ENCODE measurements at regions not wholly inside any gene's neighbourhood (a gene's known extent, or its start where the extent isn't known, plus 50 kb on each side); places are given as distances from the start of the nearest gene placed in this dataset.
"Not testable (repeated sequence)": the region's sequence is repeated elsewhere in the genome, so short reads cannot be mapped to it uniquely, and the experiment has no call there.

DNA sequence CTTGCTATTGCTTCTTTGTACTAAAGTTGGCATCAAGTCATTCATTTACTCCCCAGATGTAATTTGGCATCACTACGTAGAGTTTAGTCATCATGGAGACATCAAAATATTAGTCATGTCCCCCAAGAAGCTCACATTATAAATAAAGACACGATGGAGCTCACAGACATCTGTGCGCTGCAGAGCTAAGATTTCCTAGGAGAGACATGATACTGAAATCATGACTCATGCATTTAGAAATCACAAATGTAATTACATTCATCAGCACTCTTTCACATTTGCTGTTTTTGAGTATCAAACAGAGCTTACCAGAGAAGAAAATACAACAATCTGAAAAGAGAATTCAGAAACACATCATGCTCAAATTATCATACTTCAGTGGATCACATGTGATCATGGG is 169.8 kb downstream of the LRIG3 start:
- ATAC-seq = peak; percentile 68

DNA sequence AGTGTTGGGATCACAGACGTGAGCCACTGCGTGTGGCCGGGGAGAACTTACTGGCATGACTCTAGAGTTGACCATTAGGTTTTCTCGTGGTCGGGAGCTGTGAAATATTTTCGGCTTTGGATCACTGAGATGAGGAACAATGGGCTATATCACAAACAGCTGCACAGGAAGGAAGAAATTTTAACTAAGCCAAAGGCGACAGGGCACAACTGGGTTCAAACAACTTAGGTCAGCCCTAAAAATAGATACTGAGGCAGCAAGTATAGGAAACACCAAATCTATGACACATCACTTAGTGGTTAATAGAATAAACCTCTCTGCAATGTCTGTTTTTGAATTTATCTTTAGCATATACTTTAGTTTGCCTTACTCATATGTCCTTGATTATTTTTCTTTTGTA is 162.9 kb downstream of the LRIG3 start:
- ATAC-seq = no peak

DNA sequence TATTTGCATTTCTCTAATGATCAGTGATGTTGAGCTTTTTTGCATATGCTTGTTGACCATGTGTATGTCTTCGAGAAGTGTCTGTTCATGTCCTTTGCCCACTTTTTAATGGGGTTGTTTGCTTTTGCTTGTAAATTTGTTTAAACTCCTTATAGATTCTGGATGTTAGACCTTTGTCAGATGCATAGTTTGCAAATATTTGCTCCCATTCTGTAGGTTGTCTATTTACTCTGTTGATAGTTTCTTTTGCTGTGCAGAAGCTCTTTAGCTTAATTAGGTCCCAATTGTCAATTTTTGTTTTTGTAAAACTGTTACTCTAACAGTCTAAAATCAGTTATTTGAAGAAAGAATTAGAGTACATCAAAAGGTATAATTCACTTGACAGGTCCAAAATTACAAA is 160.6 kb downstream of the LRIG3 start:
- ATAC-seq = not testable (repeated sequence)

DNA sequence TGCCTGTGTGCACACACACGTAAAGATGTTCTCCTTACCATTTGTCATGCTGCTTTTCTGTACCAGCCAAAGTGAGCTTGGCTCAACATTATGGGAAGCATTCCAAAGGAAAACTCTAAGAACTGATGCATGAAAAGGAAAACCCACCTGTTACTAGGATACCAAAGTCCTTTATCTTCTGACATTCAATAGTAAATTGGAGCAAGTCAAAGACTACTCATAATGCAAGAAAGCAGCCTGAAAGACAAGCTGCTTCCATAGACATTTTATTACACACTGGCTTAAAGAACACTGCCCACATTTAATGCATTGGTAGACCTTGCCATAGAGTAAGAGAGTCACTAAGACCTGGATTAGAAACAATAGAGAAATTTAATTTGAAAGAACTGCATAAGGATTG is 159.0 kb downstream of the LRIG3 start:
- ATAC-seq = peak; percentile 67

DNA sequence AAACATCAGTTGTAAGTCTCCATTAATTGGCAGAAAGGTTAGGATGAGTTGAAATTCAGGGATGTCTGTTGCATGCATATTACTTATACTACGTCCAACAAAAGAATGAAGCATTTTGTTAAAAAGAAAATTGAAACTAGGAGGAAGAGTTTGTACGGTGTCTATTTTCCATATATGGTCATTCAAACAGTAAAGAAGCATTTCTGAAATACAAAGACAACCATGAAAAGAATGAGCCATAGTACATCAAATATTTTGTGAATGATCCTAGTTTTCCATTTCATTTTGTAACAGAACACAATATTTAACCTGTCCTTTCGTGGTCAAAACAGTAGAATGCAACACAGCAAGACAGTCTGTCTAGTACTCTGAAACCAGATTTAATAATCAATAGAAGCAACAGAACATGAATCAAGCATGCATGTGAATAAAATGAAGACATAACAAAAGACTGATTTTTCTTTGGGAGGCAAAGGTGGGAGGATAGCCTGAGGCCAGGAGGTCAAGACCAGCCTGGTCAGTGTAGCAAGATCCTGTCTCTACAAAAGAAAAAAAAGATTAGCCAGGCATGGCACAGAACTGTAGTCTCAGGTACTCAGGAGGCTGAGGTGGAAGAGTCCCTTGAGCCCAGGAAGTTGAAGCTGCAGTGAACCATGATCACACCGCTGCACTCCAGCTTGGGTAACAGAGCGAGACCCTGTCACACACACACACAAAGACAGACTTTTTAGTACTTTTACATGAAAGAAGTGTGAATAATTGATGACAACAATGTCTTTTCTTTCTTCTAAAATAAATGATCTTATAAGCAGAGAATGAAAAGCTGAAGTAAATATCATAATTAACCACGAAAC is 156.0 kb downstream of the LRIG3 start:
- ATAC-seq = no peak

DNA sequence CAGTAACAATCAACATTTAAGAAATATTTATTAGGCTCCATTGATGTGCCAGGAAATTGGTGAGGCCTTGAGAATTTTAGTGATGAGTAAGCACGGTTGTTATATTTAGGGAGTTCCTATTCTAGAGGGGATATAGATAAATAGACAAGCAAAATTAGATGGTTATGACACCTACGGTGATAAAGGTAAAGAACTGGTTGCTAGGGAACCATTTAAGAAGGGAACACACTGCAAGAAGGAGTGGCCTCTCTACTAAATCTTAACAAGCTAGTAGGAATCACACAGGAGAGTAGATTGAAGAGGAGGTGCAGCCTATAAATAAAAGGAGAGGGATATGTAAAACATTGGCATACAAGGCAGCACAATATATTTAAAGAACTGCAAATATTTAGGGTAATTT is 155.2 kb downstream of the LRIG3 start:
- no peak for ATAC-seq

DNA sequence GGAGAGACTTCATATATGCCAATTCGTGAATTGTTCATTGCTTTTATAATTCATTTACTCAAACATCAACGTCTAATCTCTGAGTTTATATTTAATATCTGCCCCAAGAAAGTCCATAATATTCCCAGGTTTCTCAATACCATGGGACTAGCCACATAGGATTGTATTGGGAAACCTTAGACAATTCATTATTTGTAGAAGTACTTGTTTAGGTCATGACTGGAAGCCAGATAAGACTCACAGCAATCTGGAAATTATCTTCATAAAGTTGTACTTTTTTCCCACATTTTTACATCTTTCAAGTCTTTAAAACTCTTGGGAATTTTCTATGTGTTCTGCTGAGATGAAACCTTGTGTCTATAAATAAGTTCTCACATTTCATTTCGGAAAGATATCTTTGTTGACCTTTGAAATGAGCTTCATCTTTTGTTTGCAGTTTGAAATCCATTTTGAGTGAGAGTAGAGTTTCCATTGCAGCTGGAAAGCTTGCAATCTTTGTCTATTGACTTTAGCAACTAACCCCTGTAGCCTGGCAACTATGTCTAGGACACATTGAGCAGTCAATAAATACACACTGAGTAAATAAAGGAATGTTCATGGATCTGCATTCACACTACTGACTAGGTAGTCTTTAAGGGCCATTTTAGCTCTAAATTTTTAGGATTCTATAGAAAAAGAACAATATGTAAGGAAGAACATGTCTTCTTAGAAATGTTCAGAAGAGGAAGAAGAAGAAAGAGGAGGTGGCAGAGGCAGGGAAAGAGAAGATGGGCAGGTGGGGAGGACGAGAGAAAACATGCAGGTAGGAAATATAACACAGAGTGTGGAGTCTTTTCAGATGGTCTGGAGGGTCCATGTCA is 154.4 kb downstream of the LRIG3 start:
- no peak for ATAC-seq

DNA sequence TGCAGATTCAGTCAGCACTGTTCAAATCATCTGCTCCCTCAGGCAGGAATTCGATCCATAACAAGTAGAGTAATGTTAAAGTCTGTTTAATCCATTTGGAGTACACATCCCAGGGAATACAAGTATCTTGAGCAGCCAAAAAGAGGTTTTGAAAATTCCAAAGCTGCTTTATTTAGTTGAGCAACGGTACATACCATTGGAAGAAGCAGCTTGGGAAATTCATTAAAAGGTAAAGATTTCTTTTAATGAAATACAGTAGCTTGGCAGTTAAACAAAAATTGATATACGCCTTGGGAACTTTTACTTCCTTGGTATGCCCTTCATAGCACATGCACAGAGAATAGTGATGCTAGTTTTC is 153.8 kb downstream of the LRIG3 start:
- no peak for ATAC-seq

DNA sequence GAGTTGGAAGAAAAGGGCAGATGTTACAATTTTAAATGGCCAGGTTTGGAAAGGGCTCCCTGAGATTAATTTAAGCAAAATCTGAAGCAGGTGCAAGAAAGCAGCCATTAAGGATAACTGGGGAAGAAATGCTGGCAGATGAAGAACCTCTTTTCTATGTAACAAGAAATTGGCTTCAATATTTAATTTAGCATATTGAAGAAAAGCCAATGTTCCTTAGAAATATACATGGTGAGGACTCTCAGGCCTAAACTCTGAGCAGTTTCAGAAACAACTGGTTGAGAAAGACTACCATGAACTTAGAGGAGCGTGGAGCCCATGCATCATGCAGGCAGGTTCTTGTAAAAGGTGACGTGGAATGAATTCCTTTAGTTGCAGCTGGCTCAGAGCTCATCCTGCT is 152.8 kb downstream of the LRIG3 start:
- ATAC-seq = no peak

DNA sequence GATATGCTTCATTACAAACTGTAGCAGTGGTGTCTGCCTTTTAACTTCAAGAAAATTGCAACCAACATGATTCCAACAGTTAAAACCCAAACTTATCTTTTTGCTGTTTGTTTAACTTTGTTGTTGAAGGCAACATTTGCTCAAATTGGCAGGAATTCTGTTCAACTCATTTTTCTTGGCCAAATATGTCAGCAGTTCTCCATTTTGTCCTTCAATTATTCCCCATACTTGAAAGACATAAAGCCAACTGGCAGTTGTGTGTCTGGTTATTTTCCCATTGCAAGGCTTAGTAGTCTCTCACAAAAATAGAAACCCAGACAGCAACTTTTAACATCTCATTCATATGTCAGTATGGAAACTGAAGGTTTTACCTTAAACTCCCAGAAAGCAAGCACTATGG is 146.3 kb downstream of the LRIG3 start:
- ATAC-seq = no peak

DNA sequence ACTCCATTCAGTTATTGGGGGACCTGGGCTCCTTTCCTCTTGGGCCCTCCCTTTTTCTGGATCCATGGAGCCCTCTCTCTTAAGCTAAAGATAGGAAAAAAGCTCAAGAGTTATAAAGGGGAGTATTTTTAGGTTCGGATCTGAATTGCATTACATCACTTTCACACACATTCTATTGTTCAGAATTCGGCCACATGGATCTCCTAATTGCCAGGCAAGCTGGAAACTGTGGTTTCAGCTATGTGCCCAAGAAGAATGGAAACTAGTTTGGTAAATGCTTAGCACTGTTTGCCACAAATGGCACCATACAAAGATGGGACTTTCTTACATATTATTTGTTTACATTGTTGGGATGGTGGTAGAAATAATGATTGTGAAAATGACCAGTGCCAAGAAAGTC is 145.6 kb downstream of the LRIG3 start:
- ATAC-seq = no peak

DNA sequence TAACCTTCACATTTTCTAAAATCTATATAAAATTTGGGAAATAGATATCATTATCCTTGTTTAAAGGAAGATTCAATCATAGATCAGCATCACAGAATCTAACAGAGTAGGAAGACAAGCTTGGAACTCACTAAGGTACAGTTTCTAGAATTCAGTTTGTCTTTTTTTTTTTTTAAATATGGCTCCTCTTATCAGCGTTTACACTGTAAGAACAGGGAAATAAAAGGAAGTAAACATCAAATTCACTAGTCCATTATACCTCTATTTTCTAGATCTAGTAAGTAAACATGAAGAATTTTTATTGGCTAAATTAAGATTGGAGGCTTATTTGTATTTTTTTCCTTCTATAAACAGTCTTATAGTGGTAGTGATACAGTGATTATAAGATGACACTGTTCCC is 144.9 kb downstream of the LRIG3 start:
- ATAC-seq = no peak

DNA sequence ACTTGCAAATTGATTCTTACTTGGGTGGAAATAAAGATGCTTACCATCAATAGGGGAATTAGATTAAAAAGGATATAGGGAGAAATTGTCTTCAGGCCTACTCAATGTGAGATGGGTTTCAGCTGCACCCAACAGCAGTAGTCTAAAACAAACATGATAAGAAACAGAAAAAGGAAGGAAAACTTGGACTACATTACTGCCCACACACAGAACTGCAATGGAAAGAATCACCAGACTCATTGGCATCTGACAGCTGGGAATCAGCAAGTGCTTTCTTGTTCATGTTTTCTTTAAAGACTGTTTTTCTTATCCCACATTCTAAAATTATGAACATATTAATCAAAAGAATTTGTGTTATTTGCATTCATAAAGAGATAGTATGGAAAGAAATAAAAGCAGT is 144.2 kb downstream of the LRIG3 start:
- no peak for ATAC-seq

DNA sequence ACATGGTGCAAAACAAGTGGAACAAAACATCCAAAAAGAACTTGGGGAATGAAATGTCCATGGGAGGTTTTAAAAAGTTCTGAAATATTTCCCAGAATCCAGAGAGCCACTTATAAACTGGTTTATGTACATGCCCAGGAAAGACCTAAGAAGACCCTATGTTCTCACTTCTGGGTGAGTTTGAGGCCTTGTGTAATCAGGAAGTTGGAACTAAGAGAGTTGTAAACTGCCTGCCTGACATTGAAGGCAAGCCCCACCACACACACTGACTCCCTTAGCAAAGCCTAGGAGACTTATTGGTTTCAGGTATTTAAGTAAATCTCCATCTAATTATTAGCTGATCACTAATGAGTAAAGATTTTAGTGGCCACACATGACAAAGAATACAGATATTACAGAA is 142.5 kb downstream of the LRIG3 start:
- no peak for ATAC-seq

DNA sequence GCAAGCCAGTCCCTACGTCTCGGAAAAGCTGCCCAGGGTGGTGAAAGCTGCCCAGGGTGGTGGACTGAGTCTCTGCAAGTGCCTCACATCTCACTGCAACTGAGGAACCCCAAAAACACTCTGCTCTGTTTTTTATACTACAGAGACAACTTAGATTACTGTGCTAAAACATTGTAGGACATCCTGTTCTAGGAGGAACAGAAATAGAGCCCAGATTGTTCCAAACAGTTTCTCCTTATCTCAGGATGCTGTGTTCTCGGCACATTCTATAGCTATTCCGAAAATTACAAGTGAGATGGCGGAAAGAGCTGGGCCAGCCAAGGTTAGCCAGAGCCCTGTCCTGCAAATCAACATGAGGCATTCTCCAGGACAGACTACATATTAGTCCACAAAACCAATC is 138.7 kb downstream of the LRIG3 start:
- no peak for ATAC-seq

DNA sequence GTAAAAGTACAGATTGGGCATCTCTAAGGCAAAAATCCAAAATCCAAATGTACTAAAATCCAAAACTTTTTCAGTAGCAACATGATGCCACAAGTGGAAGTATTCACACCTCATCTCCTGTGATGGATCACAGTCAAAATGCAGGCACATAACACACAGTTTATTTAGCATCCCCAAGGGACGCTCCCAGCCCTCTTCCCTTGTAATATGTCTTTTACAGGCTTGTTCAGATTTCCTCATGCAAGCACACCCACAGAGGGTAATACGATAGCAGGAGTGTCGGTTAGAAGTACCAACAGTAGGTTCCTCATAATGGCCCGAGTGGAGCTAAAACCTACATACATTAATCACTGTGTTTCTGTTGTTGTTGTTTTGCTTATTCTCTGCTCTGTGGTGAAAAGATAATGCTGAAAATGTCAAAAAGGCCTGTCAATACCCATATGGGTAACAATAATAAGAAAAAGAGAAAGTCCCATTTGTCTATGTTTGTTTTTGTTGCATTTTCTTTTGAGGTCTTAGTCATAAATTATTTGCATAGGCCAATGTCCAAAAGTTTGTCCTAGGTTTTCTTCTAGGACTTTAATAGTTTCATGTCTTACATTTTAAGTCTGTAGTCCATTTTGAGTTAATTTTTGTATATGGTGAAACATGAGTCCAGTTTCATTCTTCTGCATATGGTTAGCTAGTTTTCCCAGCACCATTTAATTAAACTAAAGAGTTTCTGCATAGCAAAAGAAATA is 133.1 kb downstream of the LRIG3 start:
- ATAC-seq = no peak

DNA sequence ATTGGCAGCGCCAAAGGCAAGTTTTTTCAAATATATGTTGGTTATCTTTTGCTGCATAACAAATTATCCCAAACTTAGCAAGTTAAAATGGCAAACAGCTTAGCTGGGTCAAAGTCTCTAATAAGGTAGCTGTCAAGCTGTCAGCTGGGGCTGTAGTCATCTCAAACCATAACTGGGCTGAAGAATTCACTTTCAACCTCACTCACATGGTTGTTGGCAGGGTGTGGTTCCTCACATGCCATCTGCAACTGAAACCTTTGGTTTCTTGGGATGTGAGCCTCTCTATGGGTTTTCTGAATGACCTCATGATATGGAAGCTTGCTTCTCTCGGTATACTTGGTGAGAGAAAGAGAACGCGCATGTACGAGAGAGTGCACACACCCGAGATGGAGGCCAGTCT is 125.4 kb downstream of the LRIG3 start:
- ATAC-seq = no peak

DNA sequence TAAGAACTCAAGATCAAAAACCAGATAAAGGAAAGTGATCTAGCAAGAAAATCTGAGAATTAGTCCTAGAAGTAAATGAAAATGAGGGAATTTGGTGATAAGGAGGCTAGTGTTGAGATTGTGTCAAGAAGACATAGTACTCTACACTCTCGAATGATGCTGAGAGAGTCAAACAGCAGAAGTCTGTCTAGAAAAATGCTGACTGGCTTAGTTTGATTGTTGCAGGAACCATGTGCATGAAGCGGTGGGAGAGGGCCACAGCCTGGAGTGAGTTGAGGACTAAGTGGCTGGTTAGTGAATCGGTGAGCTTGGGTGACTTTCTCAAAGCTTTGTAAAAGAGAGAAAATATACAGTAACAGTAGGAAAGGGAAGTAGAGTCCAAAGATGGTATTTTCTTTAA is 124.5 kb downstream of the LRIG3 start:
- ATAC-seq = no peak

DNA sequence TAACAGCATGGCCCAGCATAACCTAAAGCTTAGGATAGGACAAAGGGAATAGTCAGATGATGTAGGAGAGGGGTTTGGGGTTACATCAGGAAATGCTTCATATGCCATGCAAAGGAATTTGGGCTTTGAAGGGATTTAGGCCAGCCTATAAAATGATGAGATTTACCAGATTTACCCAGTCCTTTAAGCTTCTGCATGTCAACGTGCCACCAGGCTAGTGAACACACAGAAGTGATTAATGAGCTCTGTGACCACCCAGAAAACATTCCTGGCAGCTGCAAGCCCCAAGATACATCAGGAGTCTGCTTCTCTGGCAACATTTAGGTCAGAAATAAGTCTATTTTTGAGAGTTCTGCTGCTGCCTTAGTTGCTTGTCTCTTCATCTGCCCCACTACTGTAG is 118.3 kb downstream of the LRIG3 start:
- no peak for ATAC-seq

DNA sequence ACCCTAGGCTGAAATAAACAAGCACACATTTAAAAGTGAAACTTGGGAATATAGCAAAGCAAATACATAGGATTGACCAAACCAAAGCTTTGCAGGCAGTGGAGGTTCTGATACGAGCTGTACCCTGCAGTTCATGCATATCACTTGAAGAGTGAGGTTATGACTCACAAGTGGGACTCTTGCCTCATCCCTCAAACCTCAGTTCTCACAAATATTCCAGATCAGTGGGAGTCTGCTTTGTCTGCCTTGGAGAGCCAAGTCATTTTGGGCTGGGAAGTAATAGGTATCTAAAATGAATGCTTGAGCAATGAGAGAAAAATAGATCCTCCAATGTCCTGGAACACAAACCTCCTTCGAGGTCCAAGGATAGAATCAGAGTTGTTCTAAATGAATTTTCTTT is 116.4 kb downstream of the LRIG3 start:
- peak; percentile 37 for ATAC-seq

DNA sequence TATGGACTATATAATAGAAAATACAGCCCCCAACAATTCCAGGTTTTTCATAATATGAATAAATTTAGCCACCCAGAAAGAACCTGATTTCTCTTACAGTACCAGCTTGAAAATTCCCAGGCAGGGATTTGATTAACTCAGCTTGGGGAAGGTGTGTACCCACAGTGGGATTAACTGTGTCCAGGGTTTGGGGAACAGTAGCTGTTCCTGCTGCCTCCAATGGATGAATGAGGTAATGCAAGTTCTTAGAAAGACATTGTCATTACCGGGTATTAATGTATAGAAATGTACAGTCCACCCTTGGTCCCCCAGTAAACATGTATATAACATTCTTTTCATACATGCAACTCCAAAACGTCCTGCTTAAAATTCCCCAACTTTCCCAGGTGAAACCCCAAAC is 115.6 kb downstream of the LRIG3 start:
- peak; percentile 33 for ATAC-seq

DNA sequence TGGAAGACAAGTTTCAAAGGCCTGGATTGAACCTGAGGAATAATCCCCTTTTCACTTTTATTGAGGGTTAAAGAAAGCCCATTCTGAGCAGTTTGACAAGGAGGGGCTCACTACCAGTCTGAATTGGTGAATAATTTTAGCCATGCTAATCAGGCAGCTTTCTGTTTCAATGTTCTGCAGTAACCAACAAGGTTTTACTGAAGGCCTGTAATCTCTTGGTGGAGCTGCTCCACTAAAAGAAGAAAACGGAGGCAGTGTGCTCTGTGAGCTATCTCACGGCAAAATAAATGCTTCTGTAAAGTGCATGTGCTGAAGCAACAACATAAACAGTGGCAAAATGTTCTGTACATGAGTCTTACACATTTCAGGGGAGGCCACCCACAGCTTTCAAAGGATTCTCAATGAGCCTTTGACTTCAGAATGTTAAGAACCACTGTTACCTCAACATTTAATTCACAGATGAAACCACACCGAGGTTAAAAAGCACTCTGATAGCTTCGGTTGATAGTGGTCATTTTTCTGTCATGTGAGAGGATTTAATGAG is 111.2 kb downstream of the LRIG3 start:
- ATAC-seq = no peak

DNA sequence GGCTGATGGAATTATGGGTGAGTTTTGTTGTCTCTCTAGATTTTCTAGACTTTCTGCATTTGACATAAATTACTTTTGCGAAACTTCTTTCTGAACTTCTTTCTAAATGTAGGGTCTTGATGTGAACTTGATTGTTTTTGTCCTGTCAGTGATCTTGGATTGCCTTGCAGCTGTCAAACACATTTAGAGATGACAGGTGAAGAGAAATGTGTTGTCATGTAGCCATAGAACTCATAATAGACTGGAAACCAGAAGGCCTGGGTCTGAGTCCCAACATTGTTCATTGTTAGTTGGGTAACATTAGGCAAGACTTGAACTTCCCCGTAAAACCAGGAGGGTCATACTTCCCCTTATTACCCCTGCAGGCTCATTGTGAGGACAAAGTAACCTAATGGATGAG is 109.0 kb downstream of the LRIG3 start:
- ATAC-seq = no peak

Data from esophagus mucosa (tissue), 1 donor.